Right hindlimb (tissue), 1 donor: ENCODE measurements at regions not wholly inside any gene's neighbourhood (a gene's known extent, or its start where the extent isn't known, plus 50 kb on each side); places are given as distances from the start of the nearest gene placed in this dataset.
"Not testable (repeated sequence)": the region's sequence is repeated elsewhere in the genome, so short reads cannot be mapped to it uniquely, and the experiment has no call there.

Source experiments
- DNase-seq: peaks from one replicate; pipeline ENCODE4 v3.0.0-alpha.2; 2018

GRCh38 chr1:199573047-199573446, 454.5 kb upstream of the NR5A2 start:
- DNase-seq, result no peak

DNA sequence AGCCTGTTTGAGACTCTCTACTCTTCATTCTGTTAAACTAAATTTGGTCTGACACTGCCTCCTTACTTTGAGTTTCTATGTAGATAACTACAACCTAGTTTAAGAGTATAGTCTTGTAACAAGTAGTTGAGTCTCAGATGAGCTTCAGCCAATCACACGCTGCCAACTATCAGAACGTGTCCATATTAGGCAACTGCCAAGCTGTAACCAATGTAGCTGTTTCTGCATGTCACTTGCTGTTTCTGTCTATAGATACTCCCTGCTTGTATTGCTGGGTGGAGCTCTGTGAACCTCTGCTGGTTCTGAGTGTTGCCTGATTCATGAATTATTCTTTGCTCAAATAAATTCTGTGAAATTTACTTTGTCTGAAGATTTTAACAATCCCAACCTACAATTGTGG, 452.6 kb upstream of the NR5A2 start:
- no peak for DNase-seq

DNA sequence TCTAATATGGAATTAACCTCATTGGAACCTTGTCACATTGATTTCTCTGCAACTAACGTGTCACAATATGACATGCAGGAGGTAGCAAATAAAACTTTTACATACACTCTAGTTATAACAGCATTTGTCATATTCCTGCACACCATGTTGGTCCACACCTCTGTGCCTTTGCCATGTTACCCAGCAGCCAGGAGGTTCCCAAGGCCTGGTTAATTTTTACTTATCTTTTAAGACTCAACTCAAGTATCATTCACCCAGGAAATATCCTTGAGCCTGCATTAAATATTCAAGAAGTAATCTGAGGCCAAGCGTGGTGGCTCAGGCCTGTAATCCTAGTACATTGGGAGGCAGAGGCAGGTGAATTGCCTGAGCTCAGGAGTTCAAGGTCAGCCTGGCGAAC, 447.2 kb upstream of the NR5A2 start:
- no peak for DNase-seq

GRCh38 chr1:199585392-199585791, 442.1 kb upstream of the NR5A2 start:
- no peak for DNase-seq

DNA sequence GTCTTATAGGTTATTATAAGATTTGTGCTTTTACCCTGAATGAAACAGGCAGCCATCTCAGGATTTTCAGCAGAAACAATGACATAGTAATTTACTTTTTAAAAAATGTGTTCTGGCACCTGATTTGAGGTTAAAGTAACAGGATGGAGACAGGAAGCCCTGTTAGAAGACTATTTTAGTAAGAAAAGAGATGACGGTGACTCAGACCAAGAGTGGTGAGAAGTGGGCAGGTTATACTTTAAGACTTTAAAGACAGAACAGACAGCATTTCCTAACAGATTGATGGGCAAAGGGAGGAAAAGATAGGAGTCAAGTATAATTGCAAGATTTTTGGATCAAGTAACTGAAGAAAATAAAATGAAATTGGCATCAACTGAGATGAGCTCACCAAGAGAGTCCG, 436.8 kb upstream of the NR5A2 start:
- no peak for DNase-seq

- DNase-seq, result no peak
Observed at GRCh38 chr1:199591468-199591867, 436.0 kb upstream of the NR5A2 start.

GRCh38 chr1:199593475-199593874, 434.0 kb upstream of the NR5A2 start:
- no peak for DNase-seq

DNA sequence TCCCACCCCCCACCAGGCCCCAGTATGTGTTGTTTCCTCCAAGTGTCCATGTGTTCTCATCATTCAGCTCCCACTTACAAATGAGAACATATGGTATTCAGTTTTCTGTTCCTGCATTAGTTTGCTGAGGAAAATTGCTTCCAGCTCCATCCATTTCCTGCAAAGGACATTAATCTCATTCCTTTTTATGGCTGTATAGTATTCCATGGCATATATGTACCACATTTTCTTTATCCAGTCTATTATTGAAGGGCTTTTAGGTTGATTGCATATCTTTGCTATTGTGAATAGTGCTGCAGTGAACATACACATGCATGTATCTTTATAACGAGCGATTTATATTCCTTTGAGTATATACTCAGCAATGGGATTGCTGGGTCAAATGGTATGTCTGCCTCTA, 431.1 kb upstream of the NR5A2 start:
- DNase-seq, result not testable (repeated sequence)

DNA sequence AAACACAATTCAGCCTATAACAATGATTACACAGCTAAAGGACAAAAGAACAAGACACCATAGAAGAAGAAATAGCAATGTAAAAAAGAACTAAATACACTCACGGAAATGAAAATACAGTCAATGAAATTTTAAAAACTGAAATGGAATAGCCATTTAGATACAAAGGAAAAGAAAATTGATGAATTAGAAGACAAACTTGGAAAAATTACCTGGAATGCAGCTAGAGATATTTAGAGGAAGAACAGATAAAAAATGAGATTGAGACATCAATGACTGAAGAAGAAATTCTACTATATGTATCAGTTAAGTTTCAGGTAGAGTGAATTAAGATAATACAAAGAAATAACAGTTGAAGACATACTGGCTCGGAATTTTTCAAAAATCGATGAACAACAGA, 430.4 kb upstream of the NR5A2 start:
- DNase-seq, result no peak

DNA sequence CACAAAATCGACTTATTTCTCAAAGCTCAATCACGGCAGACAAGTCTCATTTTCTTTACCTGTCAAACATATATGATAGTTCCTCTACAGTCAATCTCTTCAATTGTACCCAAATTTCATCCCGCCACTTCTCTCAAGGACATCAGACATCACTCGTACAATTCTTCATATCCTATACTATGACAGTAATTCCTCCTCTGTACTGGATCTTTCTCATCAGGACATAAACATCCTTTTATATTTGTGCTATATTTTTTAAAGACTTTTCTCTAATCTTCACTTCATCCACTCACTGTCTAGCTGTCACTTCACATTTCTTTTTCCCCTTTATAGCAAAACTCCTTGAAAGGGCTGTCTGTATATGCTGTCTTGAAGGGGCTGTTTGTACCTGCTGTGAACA, 419.1 kb upstream of the NR5A2 start:
- no peak for DNase-seq

DNA sequence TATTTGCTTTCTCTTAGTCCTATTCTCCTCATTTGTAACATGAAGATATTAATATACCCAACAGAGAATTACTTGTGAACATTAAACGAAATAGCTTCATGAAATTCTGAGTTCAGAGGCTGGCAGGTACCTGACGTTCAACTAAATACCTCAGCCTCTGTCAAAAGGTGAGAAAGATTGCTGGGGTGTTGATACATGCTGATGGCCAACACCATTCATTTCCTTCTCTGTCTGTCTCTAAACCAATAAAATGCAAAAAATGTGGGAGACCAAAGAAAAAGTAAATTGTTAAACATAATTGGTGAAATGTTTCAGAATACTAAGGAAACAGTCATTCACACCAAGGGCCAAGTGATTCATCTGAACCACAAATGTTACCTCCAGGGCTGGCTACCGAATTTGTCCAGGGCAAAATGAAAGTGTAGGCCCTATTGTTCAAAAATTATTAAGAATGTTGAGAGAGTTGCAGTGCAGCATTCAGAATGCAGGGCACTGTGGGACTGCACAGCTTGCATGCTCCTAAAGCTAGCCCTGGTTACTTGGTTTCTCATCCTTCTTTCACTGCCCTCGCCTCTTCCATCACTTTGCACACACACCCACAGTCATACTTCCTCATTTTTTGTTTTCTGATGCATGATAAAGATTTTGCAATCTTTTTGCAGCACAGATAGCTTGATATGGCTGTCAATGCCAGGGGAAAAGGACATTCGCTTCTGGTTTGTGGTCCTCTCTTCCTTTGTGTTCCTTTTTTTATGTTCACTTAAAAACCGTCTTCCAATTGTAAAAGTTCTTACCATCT, 414.3 kb upstream of the NR5A2 start:
- DNase-seq, result no peak

- DNase-seq, result no peak
Observed at GRCh38 chr1:199616947-199617346, 410.6 kb upstream of the NR5A2 start.

GRCh38 chr1:199619223-199619622, 408.3 kb upstream of the NR5A2 start:
- DNase-seq, result no peak

GRCh38 chr1:199626228-199626627, 401.3 kb upstream of the NR5A2 start:
- not testable (repeated sequence) for DNase-seq

DNA sequence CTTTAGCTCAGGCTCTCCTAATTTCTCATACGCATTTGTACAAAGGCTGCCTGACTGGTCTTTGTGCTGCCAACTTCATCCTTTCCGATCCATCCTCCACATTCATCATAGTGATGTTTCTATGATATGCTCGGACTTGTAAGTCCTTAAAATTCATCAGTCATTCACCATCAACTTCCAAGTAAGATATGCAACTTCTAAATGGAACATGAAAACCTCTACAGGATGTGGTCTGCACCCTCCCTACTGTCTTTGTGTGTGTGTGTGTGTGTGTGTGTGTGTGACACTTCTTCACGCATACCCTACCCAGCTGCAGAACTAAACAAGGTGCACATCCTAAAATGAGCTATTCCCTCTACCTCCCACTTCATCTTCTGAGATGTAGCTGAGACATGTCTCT, 397.9 kb upstream of the NR5A2 start:
- no peak for DNase-seq

- no peak for DNase-seq
Observed at GRCh38 chr1:199639453-199639852, 388.1 kb upstream of the NR5A2 start.

GRCh38 chr1:199641531-199641930, 386.0 kb upstream of the NR5A2 start:
- no peak for DNase-seq

GRCh38 chr1:199644912-199645311, 382.6 kb upstream of the NR5A2 start:
- no peak for DNase-seq

GRCh38 chr1:199646761-199647160, 380.7 kb upstream of the NR5A2 start:
- no peak for DNase-seq

GRCh38 chr1:199657449-199657848, 370.1 kb upstream of the NR5A2 start:
- no peak for DNase-seq

DNA sequence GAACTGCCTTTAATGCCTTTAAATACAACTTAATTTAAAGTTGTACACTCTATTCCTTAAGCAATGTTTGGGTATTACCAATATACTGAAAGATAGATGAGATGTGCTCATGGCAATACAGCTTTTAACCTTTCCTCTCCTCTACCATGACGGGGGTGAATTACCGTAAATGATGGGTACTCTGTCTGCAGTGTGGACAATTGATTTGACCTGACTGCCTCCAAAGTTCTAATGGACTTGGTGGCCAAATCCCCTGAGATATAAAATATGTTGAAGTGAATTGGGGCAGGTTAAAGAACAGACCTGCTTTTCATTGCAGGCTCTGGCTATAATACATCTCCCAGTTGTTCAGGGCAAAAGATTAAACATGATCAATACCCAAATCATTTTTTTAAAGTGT, 367.4 kb upstream of the NR5A2 start:
- no peak for DNase-seq

GRCh38 chr1:199665371-199665770, 362.1 kb upstream of the NR5A2 start:
- no peak for DNase-seq

DNA sequence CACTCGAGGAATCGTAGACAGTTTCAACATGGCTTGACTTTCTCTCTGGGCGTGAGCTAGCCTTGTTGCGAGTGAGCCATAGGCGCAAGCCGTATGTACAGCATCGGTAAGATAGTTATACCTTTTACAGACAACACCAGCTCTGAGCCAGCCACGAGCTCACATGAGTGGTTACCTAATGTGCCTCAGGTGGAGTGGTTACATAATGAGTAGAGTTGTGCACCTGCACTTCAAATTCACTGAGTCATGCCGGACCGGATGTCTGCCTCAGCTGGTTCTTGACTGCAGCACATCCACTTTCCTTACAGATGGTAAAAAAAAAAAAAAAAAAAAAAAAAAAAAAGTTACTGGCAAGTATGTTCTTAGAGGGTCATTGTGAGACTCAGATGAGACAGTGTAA, 360.4 kb upstream of the NR5A2 start:
- no peak for DNase-seq

GRCh38 chr1:199669916-199670315, 357.6 kb upstream of the NR5A2 start:
- DNase-seq, result no peak

DNA sequence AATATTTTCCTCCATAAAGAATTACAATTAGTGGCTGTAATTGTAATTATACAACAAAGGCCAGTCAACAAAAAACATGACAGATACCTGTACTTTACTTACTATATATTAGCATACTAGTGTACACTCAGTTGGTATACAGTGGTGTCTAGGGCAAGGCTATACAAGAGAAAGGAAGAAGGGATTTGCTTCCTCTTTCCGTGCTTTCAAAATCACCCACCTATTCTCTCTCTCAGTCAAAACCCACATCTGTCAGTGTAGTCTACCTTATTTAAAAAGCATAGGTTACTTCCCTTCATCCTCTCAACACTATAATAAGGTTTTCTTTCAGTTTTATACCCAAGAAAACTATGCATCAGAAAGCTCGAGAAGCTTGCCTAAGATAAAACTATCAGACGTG, 355.8 kb upstream of the NR5A2 start:
- DNase-seq, result no peak
